Calu3 (cell line): ENCODE measurements at regions not wholly inside any gene's neighbourhood (a gene's known extent, or its start where the extent isn't known, plus 50 kb on each side); places are given as distances from the start of the nearest gene placed in this dataset.
A peak's percentile ranks its signal among the peaks of the same experiment; 100 is the strongest.

Experiments
- BruUV-seq: library from RNA; stranded (reverse); fragments of 400-500 nt; replicated peaks from 2 replicates; lab custom pipeline; 2021; lab: Mats Ljungman, UMichigan
- CTCF ChIA-PET: fragments of 300-600 bp; sonication (Branson Sonifier 250); formaldehyde crosslinking; loops from one replicate; lab custom pipeline; 2022; ENCODE audit warnings: antibody characterized with exemption; lab: Charles Lee
- DNase-seq: peaks from one replicate; pipeline ENCODE4 v3.0.0; 2022
- H3K27ac Mint-ChIP-seq: one replicate; pipeline ENCODE4 v1.8.0; 2022; ENCODE audit warnings: mixed read lengths; ENCODE audit not compliant: unreplicated experiment
- H3K27me3 Mint-ChIP-seq: one replicate; pipeline ENCODE4 v1.8.0; 2022; ENCODE audit warnings: mixed read lengths; ENCODE audit not compliant: unreplicated experiment
- H3K36me3 Mint-ChIP-seq: one replicate; pipeline ENCODE4 v1.8.0; 2022; ENCODE audit warnings: mild to moderate bottlenecking, moderate library complexity, mixed read lengths; ENCODE audit not compliant: insufficient read depth, unreplicated experiment
- H3K4me1 Mint-ChIP-seq: one replicate; pipeline ENCODE4 v1.8.0; 2022; ENCODE audit warnings: mild to moderate bottlenecking, low read depth, mixed read lengths; ENCODE audit not compliant: unreplicated experiment
- H3K4me3 Mint-ChIP-seq: one replicate; pipeline ENCODE4 v1.8.0; 2022; ENCODE audit warnings: mild to moderate bottlenecking, low read depth, moderate library complexity, mixed read lengths; ENCODE audit not compliant: unreplicated experiment
- H3K9me3 Mint-ChIP-seq: one replicate; pipeline ENCODE4 v1.8.0; 2022; ENCODE audit warnings: low read depth, mixed read lengths; ENCODE audit not compliant: unreplicated experiment
- intact Hi-C: fragments of 100-400 bp; cut with micrococcal nuclease; formaldehyde crosslinking; loops from one replicate; pipeline ENCODE4 v1.10.0; 2022; ENCODE audit not compliant: unreplicated experiment
- TF ChIP-seq, protein P1 (sequence below): fragments of 200-600 bp; IDR thresholded peaks from one replicate; pipeline ENCODE4 v1.8.0; 2022; ENCODE audit warnings: antibody characterized with exemption; ENCODE audit not compliant: unreplicated experiment

DNA sequence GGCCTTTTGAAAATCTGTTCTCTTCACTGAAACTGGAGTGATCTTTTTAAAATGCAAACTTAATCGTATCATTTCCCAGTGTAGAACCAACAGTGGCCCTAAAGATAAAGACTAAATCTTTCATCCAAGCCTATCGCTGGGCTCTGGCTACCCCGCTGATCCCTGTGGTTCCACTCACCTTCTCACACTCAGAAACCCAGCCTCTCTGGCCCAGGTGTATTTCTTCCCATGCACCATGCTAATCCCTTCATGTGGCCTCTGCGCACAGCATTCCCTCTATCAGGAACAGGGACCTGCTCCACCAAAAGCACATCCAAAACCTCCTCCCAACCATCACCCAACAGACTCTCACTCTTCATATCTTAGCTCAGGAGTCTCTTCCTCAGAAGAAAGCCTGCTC, 214.1 kb upstream of the DAPK1 start:
- Mint-ChIP-seq H3K4me3 (no peak overlapping the region), H3K27me3 (peaks cover 52% of the 10 kb centered on the region), H3K9me3 (no peaks in the 10 kb centered on the region), H3K4me1 (peaks cover 7% of the 10 kb centered on the region), H3K27ac (no peak overlapping the region), H3K36me3 (no peaks in the 10 kb centered on the region)
- DNase-seq: no peak
- CTCF ChIA-PET: interaction anchor here (0.6 kb wide), 1 partner anchor 1503 kb away, joined by 8 read pairs; no protein-coding TSS in a partner anchor
- no TSS peak for BruUV-seq
- TF ChIP-seq, protein P1, sequence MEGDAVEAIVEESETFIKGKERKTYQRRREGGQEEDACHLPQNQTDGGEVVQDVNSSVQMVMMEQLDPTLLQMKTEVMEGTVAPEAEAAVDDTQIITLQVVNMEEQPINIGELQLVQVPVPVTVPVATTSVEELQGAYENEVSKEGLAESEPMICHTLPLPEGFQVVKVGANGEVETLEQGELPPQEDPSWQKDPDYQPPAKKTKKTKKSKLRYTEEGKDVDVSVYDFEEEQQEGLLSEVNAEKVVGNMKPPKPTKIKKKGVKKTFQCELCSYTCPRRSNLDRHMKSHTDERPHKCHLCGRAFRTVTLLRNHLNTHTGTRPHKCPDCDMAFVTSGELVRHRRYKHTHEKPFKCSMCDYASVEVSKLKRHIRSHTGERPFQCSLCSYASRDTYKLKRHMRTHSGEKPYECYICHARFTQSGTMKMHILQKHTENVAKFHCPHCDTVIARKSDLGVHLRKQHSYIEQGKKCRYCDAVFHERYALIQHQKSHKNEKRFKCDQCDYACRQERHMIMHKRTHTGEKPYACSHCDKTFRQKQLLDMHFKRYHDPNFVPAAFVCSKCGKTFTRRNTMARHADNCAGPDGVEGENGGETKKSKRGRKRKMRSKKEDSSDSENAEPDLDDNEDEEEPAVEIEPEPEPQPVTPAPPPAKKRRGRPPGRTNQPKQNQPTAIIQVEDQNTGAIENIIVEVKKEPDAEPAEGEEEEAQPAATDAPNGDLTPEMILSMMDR: no peak
- intact Hi-C loops: no loop called here

DNA sequence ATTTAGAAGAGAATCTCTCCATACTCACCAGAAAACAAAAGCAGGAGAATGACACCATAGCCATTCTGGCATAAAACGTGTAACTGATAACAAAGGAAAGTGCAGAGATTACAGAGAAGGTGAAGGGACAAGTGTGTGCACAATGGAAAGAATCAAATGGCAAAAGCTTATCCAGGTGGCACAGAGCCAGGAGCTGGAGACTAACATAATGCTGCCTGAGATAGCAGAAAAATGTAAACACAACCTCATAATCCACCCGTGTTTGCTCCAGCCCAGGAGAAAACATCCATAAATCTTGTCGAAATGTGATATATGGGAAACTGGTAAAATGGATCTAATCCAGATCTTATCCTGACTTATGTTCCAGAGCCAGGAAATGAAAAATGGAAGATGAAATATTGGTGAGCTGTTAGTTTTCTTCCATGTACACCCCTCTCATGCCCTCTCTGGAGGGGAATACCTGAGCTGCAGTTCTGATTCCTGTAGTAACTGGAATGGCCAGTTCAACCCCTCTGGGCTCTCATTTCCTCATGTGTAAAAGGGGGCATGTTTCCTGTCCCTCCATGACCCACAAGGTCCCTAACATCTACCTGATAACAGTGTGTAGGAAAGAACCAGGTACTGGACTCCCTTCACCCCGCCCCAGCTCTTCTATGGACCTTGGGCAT, 212.3 kb upstream of the DAPK1 start:
- TF ChIP-seq, protein P1: no peak
- CTCF ChIA-PET: interaction anchor here (0.6 kb wide), 1 partner anchor 14 kb away, joined by 4 read pairs; no protein-coding TSS in a partner anchor
- DNase-seq: peak; percentile 3
- Mint-ChIP-seq H3K4me1 (peaks cover 7% of the 10 kb centered on the region), H3K27me3 (peaks cover 35% of the 10 kb centered on the region), H3K4me3 (no peak overlapping the region), H3K9me3 (no peaks in the 10 kb centered on the region), H3K36me3 (no peaks in the 10 kb centered on the region), H3K27ac (no peak overlapping the region)
- intact Hi-C loops: no loop called here
- BruUV-seq: no TSS peak

DNA sequence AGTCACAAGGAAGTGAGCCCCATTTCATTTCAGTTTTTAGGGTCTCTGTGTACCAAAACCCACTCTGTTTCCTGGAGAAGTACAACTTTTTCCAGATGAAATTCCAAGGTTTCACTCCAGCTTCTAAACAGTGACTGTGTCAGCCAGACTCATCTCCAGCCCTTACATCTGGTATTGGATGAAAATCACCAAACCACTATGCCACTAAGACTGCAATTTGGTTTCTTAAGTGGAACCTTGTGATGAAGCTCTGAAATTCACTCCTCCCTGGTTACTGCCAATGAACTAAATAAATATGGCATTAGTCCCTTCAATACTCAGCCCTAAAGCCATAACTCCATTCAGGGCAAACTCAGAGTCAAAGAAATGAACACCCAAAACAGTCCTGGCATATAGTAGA, 211.2 kb upstream of the DAPK1 start:
- CTCF ChIA-PET: interaction anchor here (0.6 kb wide), 1 partner anchor 1204 kb away, joined by 4 read pairs; no protein-coding TSS in a partner anchor
- DNase-seq: no peak
- Mint-ChIP-seq H3K36me3 (no peaks in the 10 kb centered on the region), H3K4me1 (peaks cover 7% of the 10 kb centered on the region), H3K27me3 (peaks cover 23% of the 10 kb centered on the region), H3K4me3 (no peak overlapping the region), H3K27ac (no peak overlapping the region), H3K9me3 (no peaks in the 10 kb centered on the region)
- BruUV-seq: no TSS peak
- TF ChIP-seq, protein P1: no peak
- intact Hi-C loops: no loop called here

DNA sequence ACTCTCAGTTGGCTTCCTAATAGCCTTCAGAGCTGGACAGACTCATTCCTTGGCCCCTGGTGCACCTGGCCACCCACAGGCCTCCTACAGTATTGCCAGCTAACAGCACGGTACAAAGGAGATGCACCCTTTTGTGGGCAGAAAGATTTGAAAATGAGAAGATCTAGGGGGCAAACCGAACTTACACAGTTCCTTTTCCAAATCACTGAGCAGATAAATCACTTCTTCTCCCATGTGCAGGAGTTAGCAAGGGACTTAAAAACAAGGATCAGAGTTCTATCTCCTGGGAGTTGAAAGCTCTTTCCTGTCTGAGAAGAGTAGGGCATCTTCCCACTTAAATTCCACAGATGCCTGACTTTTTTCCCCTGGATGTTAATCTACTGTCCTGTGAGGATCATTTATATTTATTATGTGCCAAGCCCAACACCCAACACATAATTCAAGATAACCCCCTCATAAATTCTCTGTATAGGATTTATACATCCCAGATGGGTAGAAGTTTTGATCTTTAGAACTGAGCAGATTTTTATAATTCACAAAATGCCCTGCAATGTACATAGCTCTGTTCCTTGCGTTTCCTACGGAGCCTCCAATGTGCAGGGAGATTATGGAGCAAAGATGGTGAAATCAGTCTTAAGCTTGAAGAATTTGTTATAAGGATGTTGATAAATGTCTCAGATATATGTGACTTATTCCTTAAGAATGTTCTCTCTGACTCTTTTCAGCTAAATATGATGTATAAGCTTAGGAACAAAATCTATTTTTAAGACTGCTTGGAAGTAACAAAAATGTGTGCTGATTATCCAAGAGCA, 207.2 kb upstream of the DAPK1 start:
- Mint-ChIP-seq H3K4me3 (no peak overlapping the region), H3K27me3 (peaks cover 15% of the 10 kb centered on the region), H3K4me1 (no peaks in the 10 kb centered on the region), H3K27ac (no peak overlapping the region), H3K9me3 (no peaks in the 10 kb centered on the region), H3K36me3 (no peaks in the 10 kb centered on the region)
- intact Hi-C loops: no loop called here
- CTCF ChIA-PET: no interaction called here
- no TSS peak for BruUV-seq
- TF ChIP-seq, protein P1: no peak
- DNase-seq: peak; percentile 22
